Ammon's horn (tissue), 1 donor: ENCODE measurements at regions not wholly inside any gene's neighbourhood (a gene's known extent, or its start where the extent isn't known, plus 50 kb on each side); places are given as distances from the start of the nearest gene placed in this dataset.
"Not testable (repeated sequence)": the region's sequence is repeated elsewhere in the genome, so short reads cannot be mapped to it uniquely, and the experiment has no call there.

Experiments used
- DNase-seq: peaks from one replicate; pipeline ENCODE4 v3.0.0-alpha.2; 2016; ENCODE audit warnings: low spot score

GRCh38 chr5:30479104-30479503, 714.4 kb upstream of the CDH6 start:
- DNase-seq, result no peak

DNA sequence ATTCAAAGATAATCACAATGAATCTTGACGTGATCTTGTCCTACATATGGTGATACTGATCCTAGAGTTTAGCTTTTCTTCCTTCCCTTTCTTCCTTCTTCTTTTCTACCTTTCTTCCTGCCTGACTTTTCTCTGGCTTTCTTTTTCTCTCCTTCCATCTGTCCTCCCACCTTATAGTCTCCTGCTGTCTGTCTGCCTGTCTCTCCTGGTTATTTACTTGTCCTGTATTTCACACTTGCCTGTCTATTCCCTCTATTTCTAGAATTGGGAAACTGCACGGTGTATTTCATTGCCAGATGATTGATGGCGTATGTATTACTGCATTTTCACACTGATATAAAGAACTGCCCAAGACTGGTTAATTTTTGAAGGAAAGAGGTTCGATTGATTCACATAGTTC, 718.1 kb upstream of the CDH6 start:
- no peak for DNase-seq

GRCh38 chr5:30469691-30470090, 723.8 kb upstream of the CDH6 start:
- DNase-seq, result no peak

GRCh38 chr5:30458681-30459080, 734.8 kb upstream of the CDH6 start:
- DNase-seq, result no peak

DNA sequence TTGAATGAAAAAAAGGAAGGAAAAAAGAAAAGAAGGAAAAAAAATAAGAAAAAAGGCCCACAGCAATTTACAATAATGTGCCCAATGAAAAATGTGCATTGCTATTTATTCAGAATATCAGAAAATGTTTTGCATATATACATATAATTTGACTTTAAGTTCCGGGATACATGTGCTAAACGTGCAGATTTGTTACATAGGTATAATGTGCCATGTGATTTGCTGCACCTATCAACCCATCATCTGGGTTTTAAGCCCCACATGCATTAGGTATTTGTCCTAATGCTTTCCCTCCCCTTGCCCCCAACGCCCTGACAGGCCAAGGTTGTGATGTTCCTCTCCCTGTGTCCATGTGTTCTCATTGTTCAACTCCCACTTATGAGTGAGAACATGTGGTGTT, 738.0 kb upstream of the CDH6 start:
- not testable (repeated sequence) for DNase-seq

- no peak for DNase-seq
Measured at GRCh38 chr5:30453168-30453567, 740.3 kb upstream of the CDH6 start.

DNA sequence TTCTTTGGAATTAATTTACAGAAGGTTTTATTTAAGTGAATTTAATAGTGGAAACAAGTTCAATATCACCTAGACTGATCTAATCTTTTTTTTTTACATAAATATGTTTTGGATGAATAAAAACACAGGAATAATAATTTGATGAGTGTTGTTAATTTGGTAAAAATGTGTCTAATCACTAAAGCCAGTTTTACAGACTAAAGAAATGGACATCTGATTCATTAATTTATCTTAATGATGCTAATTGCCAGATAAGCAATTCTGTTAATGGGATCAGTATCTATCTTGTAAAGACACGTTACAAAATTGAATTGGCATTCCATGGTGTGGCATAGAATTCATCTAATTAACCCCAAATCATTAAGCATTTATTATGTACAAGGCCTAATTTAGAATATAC, 743.3 kb upstream of the CDH6 start:
- DNase-seq, result no peak

DNA sequence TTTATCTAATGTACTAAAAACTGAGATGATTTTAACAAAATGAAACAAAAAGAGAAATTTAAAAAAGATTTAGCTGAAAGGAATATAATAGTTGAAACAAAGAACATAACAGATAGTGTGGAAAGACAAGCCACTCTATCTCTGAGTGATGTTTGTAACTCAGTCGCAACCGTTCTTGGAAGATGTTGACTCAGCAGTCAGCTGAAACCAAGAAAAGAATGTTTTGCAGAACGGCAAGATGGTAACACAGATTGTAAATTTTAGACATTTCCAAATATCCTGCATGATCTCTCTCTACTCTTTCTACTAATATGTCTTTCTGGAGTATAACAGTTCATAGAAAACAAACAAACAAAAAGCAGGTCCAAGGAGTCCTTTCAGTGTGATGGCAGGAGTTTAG, 746.1 kb upstream of the CDH6 start:
- no peak for DNase-seq

DNA sequence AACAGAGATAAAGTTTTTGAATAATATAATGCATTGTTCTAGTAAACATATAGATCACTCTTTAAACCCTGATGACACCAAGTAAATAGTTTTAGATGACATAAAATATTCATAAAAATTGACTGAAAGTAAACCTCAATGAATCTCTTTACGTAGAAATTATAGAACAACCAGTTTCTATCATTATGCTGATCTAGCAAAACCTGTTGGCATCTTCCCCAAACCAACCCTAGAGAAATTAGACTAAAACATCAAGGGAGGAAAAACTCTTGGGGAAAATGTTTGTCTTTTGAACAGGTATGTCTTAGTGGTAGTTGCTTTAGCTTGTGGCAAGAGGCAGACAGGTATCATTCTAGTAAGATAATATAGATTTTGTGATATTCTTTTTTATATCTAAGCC, 747.0 kb upstream of the CDH6 start:
- DNase-seq, result no peak

DNA sequence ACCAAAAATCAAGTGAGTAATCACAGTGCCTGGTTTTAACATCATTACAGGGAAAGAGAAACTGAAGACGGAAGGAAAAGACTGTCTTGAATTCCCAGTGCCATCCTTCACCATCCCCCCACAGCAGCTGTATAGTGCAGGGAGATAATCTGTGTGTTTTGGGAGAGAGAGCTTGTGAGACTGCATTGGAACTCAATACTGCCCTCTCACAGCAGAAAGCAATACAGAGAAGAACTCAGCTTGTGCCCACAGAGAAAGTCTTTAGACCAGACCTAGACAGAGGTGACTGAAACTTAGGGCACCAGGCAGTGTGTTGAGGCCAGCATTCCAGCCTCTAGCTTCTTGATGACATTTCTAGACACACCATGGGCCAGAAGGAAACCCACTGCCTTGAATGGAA, 754.7 kb upstream of the CDH6 start:
- DNase-seq, result no peak

GRCh38 chr5:30436691-30437090, 756.8 kb upstream of the CDH6 start:
- no peak for DNase-seq

DNA sequence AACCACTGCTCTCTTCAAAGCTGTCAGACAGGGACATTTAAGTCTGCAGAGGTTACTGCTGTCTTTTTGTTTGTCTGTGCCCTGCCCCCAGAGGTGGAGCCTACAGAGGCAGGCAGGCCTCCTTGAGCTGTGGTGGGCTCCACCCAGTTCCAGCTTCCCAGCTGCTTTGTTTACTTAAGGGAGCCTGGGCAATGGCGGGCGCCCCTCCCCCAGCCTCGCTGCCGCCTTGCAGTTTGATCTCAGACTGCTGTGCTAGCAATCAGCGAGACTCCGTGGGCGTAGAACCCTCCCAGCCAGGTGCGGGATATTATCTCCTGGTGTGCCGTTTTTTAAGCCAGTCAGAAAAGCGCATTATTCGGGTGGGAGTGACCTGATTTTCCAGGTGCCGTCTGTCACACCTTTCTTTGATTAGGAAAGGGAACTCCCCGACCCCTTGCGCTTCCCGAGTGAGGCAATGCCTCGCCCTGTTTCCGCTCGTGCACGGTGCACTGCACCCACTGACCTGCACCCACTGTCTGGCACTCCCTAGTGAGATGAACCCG, 764.5 kb upstream of the CDH6 start:
- not testable (repeated sequence) for DNase-seq

GRCh38 chr5:30414078-30414477, 779.4 kb upstream of the CDH6 start:
- no peak for DNase-seq

DNA sequence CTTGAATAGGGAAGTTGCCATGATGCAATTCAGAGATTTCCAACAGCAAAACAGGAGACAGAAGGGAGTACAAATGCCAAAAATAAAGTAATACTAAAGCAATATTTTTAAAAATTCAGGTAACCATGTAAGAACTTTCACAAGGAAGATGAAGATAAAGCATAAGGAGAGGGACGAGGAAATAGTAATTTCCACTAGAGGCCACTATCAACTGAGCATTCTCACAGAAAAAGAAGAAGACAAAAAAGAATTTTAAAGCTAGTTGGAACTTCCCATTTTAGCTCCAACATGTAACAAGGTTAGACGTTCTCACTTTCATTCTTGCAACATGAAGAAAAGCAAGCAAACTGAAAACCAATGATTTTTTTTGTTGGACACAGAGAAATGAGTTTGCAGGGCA, 779.9 kb upstream of the CDH6 start:
- DNase-seq, result no peak

DNA sequence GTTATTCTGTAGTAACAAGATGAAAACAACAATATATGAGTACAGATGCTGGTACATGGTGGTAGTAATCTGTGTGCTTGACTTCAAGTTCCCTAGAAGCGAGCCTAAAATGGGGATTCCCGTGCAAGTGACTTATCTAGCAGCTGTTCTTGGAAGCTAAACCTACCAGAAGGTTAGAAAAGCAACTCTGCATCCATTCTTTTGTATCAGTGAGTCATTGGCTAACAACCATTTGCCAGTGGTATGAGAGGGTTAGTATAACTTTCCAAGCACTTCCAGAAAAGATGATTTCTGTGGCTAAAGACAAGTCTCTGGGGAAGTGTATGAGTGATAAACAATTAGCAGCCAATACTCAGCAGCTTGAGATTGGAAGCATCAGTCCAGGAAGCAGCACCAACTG, 787.7 kb upstream of the CDH6 start:
- no peak for DNase-seq

DNA sequence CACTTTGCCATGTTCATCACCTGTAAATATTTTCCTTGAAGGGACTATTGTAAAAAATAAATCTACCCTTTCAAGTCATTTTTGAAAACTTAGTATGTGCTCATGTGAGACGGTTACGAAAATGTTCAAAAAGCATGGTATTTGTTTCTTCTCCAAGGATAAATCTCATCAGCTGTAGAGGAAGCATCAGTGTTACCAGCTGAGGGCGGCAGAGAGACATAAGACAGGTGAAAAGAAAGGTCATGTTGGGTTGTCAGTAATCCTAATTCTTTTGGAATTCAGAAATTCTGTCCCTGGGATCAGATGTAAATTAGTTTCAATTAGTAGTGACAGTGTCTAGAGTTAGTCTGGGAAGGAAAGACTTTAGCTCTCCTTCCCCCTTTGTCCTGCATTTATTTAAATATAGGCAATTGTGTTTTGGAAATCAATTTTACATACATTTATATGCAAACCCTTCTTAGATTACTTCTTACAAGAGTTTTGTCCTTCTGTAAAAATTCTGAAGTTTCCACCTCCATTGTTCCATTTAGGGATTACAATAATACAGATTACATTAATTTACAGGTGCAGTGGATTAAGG, 791.9 kb upstream of the CDH6 start:
- peak; percentile 43 for DNase-seq

DNA sequence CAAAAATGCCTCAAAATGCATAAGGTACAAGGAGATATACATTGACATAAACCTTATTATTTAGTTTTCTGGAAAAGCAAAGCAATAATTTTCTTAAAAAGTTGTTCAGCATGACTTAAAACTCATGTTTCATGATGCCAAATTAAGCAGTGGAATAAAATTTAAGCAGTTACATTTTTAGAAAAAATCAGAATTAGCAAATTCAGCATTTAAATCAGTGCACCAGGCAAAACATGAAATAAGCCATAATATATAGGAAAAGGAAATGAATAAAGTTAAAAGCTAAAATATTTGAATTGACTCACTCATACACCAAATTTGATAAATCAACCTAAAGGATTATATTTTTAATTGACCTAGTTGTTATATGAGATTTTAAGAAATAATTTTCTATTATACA, 795.1 kb upstream of the CDH6 start:
- no peak for DNase-seq

DNA sequence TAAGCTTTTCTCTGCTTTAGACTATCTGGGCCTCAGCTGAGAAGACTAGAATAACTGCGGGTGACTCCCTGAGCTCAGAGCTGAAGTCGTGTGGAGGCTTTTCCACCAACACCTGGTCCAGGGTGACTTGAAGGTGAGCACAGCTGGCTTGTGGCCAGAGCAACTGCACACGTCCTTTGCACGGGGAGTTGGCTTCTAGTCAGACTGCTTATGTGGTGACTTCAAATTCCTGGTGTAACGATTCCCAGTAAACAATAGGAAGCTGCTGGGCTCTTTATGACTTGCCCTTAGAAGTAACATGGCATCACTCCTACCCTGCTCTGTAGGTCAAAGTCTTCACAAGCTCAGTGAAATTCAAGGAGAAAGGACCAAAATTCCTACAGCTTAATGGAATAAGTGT, 800.6 kb upstream of the CDH6 start:
- DNase-seq, result no peak

GRCh38 chr5:30390095-30390494, 803.4 kb upstream of the CDH6 start:
- DNase-seq, result no peak

GRCh38 chr5:30387974-30388632, 805.4 kb upstream of the CDH6 start:
- no peak for DNase-seq

GRCh38 chr5:30385754-30386153, 807.7 kb upstream of the CDH6 start:
- no peak for DNase-seq

DNA sequence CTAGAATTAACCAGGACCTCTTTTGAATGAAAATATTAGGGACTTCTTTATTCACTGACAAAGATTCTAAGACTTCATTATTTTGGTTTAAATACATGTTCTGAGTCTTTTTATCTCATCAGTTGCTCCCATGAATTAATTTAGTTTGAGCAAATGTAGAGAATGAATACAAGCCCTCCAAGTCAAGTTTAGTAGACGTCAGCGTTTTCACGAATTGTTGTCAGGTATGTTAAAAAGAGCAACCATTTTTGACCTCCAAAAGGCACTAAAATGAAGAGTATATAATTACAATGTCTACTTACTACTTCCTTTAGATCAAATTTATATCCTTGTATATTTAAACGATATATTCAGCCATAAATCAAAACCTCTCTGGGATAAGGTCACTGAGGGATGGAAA, 809.3 kb upstream of the CDH6 start:
- DNase-seq, result no peak

GRCh38 chr5:30380228-30380627, 813.3 kb upstream of the CDH6 start:
- DNase-seq, result no peak

GRCh38 chr5:30376848-30377247, 816.6 kb upstream of the CDH6 start:
- DNase-seq, result no peak
